Lung (tissue), 11 donors: ENCODE measurements at regions not wholly inside any gene's neighbourhood (a gene's known extent, or its start where the extent isn't known, plus 50 kb on each side); places are given as distances from the start of the nearest gene placed in this dataset.

Source experiments
- ATAC-seq: fragments of 200-7000 bp; cut with Tn5 transposase; one replicate; pipeline ENCODE4 v1.9.1; 2020; ENCODE audit warnings: moderate number of reproducible peaks; ENCODE audit not compliant: insufficient read depth, low FRiP score
- DNase-seq, 3 donors: peaks; one replicate each; pipeline ENCODE4 v3.0.0-alpha.2; 2013 to 2017
- H3K27ac ChIP-seq, 2 donors: one replicate each; pipeline ENCODE4 v1.5.1; 2013; ENCODE audit warnings: mild to moderate bottlenecking in 2 of 2, moderate library complexity in 2 of 2, control low read depth in 1 of 2, inconsistent platforms in 1 of 2, low read depth in 1 of 2, low read length in 1 of 2
- H3K27me3 ChIP-seq, 3 donors: one replicate each; pipeline ENCODE4 v1.5.1; 2013; ENCODE audit warnings: low read length in 2 of 3; ENCODE audit not compliant: control insufficient read depth in 3 of 3, insufficient read depth in 3 of 3
- H3K36me3 ChIP-seq, 4 donors: one replicate each; pipeline ENCODE4 v1.5.1; 2013; ENCODE audit warnings: low read length in 4 of 4, mild to moderate bottlenecking in 1 of 4, moderate library complexity in 1 of 4; ENCODE audit not compliant: control insufficient read depth in 4 of 4, insufficient read depth in 4 of 4
- H3K4me1 ChIP-seq, 5 donors: one replicate each; pipeline ENCODE4 v1.5.1; 2013; ENCODE audit warnings: low read length in 5 of 5, mild to moderate bottlenecking in 2 of 5, moderate library complexity in 1 of 5; ENCODE audit not compliant: control insufficient read depth in 5 of 5, insufficient read depth in 5 of 5
- H3K4me3 ChIP-seq: one replicate; pipeline ENCODE4 v1.5.1; 2013; ENCODE audit warnings: mild to moderate bottlenecking, control low read depth, moderate library complexity
- H3K9ac ChIP-seq, 2 donors: one replicate each; pipeline ENCODE4 v1.5.1; 2013; ENCODE audit warnings: low read length in 2 of 2, control low read depth in 1 of 2; ENCODE audit not compliant: insufficient read depth in 1 of 2
- H3K9me3 ChIP-seq, 4 donors: one replicate each; pipeline ENCODE4 v1.5.1; 2013; ENCODE audit warnings: low read length in 3 of 4, mild to moderate bottlenecking in 1 of 4, moderate library complexity in 1 of 4; ENCODE audit not compliant: control insufficient read depth in 4 of 4, insufficient read depth in 3 of 4
- CTCF ChIP-seq: IDR thresholded peaks from 2 replicates; pipeline ENCODE4 v1.5.1; 2012; ENCODE audit warnings: mild to moderate bottlenecking; ENCODE audit errors: control extremely low read depth, extremely low read depth
- WGBS, 2 donors: extraction: QIAGEN DNeasy Blood & Tissue Kit; methylation state at CpG; one replicate each; pipeline ENCODE4 v1.1.7; 2013; 5-methylcytosine and 5-hydroxymethylcytosine counted together
- donor health status: control.
- donor health status: control.
- donor health status: Bipolar disorder and iron deficiency.
- donor health status: healthy.
- donor health status: DM: yes; HTN: yes; CAD: no.

- no peak for TF ChIP-seq CTCF
- ATAC-seq (no peak), DNase-seq (no peak)
- Histone ChIP-seq H3K36me3 (no peaks in the 10 kb centered on the region), H3K27ac (no peak overlapping the region), H3K9ac (no peak overlapping the region), H3K4me3 (no peak overlapping the region), H3K4me1 (no peaks in the 10 kb centered on the region), H3K27me3 (no peaks in the 10 kb centered on the region), H3K9me3 (no peaks in the 10 kb centered on the region)
- WGBS, 2 donors = 74 to 79% methylated on average over 2 of the region's 2 CpGs
These were observed 408.0 kb downstream of the HGF start for GRCh38 chr7:81361769-81362312.

- Histone ChIP-seq H3K9ac (no peak overlapping the region), H3K9me3 (peaks cover 0 to 2% (median 0%) of the 10 kb centered on the region in 4 donors), H3K27ac (no peak overlapping the region), H3K27me3 (no peaks in the 10 kb centered on the region), H3K36me3 (no peaks in the 10 kb centered on the region), H3K4me1 (no peaks in the 10 kb centered on the region), H3K4me3 (no peak overlapping the region)
- no peak for TF ChIP-seq CTCF
- no peak for ATAC-seq
- 82 to 95% methylated on average over 2 of the region's 2 CpGs for WGBS, 2 donors
- DNase-seq = no peak
These were observed 413.9 kb downstream of the HGF start for GRCh38 chr7:81355911-81356310.

GRCh38 chr7:81349044-81349443 is 420.8 kb downstream of the HGF start:
- H3K9ac ChIP-seq = no peak overlapping the region
- TF ChIP-seq CTCF = no peak
- DNase-seq = no peak
- H3K4me3 ChIP-seq = no peak overlapping the region
- no peaks in the 10 kb centered on the region for H3K4me1 ChIP-seq
- no peaks in the 10 kb centered on the region for H3K27me3 ChIP-seq
- WGBS, 2 donors = 94 to 96% methylated on average over 5 of the region's 5 CpGs
- no peak overlapping the region for H3K27ac ChIP-seq
- H3K36me3 ChIP-seq = no peaks in the 10 kb centered on the region
- H3K9me3 ChIP-seq = no peaks in the 10 kb centered on the region
- no peak for ATAC-seq

- no peak for ATAC-seq
- TF ChIP-seq CTCF = no peak
- Histone ChIP-seq H3K36me3 (no peaks in the 10 kb centered on the region), H3K9ac (no peak overlapping the region), H3K27ac (no peak overlapping the region), H3K9me3 (no peaks in the 10 kb centered on the region), H3K4me3 (no peak overlapping the region), H3K27me3 (no peaks in the 10 kb centered on the region), H3K4me1 (no peaks in the 10 kb centered on the region)
- no peak for DNase-seq
- WGBS, 2 donors = 75 to 79% methylated on average over 2 of the region's 2 CpGs
These were observed 421.1 kb upstream of the SEMA3C start for GRCh38 chr7:81339946-81340345.
